SU-DHL-6 (cell line): ENCODE measurements at regions not wholly inside any gene's neighbourhood (a gene's known extent, or its start where the extent isn't known, plus 50 kb on each side); places are given as distances from the start of the nearest gene placed in this dataset.

ENCODE experiments used
- H2AFZ ChIP-seq: fragments of 200-600 bp; sonication (generic); 2 replicates; pipeline ENCODE4 v1.6.1; 2014; ENCODE audit warnings: low read depth, mild to moderate bottlenecking, moderate library complexity, mixed read lengths, antibody characterized with exemption, low read length; ENCODE audit not compliant: severe bottlenecking
- H3F3A ChIP-seq: fragments of 200-600 bp; shearing (Covaris generic); 2 replicates; pipeline ENCODE4 v1.6.0; 2016; ENCODE audit warnings: antibody characterized with exemption, mild to moderate bottlenecking; ENCODE audit not compliant: insufficient read depth
- H3K27ac ChIP-seq: fragments of 200-600 bp; sonication (generic); 2 replicates; pipeline ENCODE4 v1.5.1; 2016; ENCODE audit warnings: low read depth, mild to moderate bottlenecking, low read length, moderate library complexity, mixed read lengths
- H3K27me3 ChIP-seq: fragments of 200-600 bp; sonication (generic), shearing (Covaris generic); 2 replicates; pipeline ENCODE4 v1.6.0; 2014; ENCODE audit warnings: mild to moderate bottlenecking, low read length
- H3K36me3 ChIP-seq: fragments of 200-600 bp; sonication (generic); 2 replicates; pipeline ENCODE4 v1.6.1; 2014; ENCODE audit warnings: mild to moderate bottlenecking, low read length, mixed read lengths
- H3K4me2 ChIP-seq: fragments of 300-600, 200-600 bp; shearing (Covaris generic), sonication (generic); 2 replicates; pipeline ENCODE4 v1.6.0; 2014; ENCODE audit warnings: low read length, low read depth, mild to moderate bottlenecking; ENCODE audit not compliant: poor library complexity, severe bottlenecking
- H3K4me3 ChIP-seq: fragments of 200-600 bp; sonication (generic); 2 replicates; pipeline ENCODE4 v1.5.1; 2014; ENCODE audit warnings: antibody characterized with exemption, low read length, mild to moderate bottlenecking, mixed read lengths; ENCODE audit not compliant: insufficient read depth, poor library complexity, severe bottlenecking
- H3K79me2 ChIP-seq: fragments of 200-600 bp; sonication (generic); 2 replicates; pipeline ENCODE4 v1.6.1; 2014; ENCODE audit warnings: mild to moderate bottlenecking, low read length, moderate library complexity; ENCODE audit not compliant: insufficient read depth
- H3K9ac ChIP-seq: fragments of 200-600 bp; sonication (generic); 2 replicates; pipeline ENCODE4 v1.7.0; 2014; ENCODE audit warnings: mild to moderate bottlenecking, low read length
- H3K9me2 ChIP-seq: fragments of 200-600 bp; sonication (generic); replicated peaks from 2 replicates; pipeline ENCODE4 v1.6.1; 2014; ENCODE audit warnings: low read length; ENCODE audit not compliant: insufficient read depth
- H3K9me3 ChIP-seq: fragments of 200-600 bp; sonication (generic); 2 replicates; pipeline ENCODE4 v1.6.1; 2014; ENCODE audit warnings: low read length, mixed read lengths; ENCODE audit not compliant: insufficient read depth
- H4K20me1 ChIP-seq: fragments of 200-600 bp; sonication (generic); 2 replicates; pipeline ENCODE4 v1.6.1; 2014; ENCODE audit warnings: low read depth, mild to moderate bottlenecking, antibody characterized with exemption, low read length, moderate library complexity, mixed read lengths
- CTCF ChIP-seq: fragments of 200-600 bp; sonication (generic); IDR thresholded peaks from one replicate; pipeline ENCODE4 v1.5.1; 2017; ENCODE audit warnings: antibody characterized with exemption, mild to moderate bottlenecking, low read length, moderate library complexity; ENCODE audit not compliant: insufficient read depth, poor library complexity, severe bottlenecking
- EZH2phosphoT487 ChIP-seq: fragments of 200-600 bp; sonication (generic), shearing (Covaris generic); conservative IDR thresholded peaks from 2 replicates; pipeline ENCODE4 v1.6.1; 2018; ENCODE audit warnings: mild to moderate bottlenecking, antibody characterized with exemption, low read length, moderate library complexity, mixed read lengths

DNA sequence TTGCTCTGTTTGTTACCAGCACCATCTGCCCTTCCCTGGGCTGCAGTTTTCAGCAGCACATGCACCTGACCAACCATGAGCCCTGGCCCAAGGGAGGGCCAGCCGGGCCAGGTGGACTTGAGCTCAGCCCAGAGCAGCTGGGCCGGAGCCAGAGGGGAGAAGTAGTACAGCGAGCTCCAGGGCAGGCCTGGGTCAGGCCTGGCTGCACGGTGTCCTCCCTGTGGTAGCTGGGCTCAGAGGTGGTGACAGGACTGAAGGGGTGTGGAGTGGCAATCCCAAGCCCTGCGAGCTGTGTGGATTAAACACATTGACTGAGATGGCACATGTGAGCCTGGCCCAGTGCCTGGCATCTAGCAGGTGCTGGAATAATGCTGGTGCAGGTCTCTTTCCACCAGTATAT is 222.2 kb downstream of the GLI2 start:
- no peak overlapping the region for H3K4me2 ChIP-seq
- TF ChIP-seq CTCF (no peak), EZH2phosphoT487 (no peak)

DNA sequence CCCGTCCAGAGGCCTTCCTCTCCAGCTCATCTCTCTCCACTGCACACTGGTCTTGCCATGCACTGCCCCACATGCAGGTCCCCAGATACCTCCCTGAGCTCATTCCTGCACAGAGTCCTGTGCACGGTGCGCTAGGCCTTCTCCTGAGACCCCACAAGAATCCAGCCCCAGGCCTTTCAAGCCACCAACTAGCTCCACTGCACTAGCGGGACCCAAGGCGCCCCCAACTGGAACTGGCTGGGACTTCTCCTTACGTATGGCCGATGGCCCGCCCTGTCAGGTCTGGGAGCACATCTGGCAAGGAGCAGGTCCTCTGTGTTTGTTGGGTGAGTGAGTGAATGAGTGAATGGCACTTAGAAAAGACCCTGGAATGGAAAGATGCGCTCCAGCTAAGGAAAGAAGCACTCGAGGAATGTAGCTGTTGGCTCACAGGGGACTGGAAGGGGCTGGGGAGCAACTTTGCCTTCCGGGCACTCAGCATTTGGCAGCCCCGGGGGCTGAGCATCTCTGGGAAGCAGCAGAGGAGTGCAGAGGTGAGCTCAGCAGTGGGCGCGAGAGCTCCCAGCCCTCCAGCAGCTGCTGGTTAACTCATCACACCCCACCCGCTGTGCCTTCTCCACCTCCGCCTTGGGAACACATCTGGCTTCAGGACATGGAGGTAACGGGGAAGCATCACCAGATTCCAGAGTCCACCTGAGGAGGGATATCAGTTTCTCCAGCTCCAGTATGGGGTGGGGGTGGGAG is 223.1 kb downstream of the GLI2 start:
- peak; percentile 15 for TF ChIP-seq CTCF
- TF ChIP-seq EZH2phosphoT487 = no peak
- H3K79me2 ChIP-seq = no peaks in the 10 kb centered on the region

More for the DNA sequence above, 222.2 kb downstream of the GLI2 start:
- no peak overlapping the region for H3K9ac ChIP-seq
- H3K27me3 ChIP-seq = no peaks in the 10 kb centered on the region
- no peaks in the 10 kb centered on the region for H3K9me3 ChIP-seq
- H3F3A ChIP-seq = no peaks in the 10 kb centered on the region
- H3K4me3 ChIP-seq = no peak overlapping the region
- no peaks in the 10 kb centered on the region for H3K36me3 ChIP-seq
- no peaks in the 10 kb centered on the region for H3K9me2 ChIP-seq
- H3K79me2 ChIP-seq = no peaks in the 10 kb centered on the region
- no peaks in the 10 kb centered on the region for H4K20me1 ChIP-seq
- no peak overlapping the region for H2AFZ ChIP-seq
- no peak overlapping the region for H3K27ac ChIP-seq

GRCh38 chr2:120959426-120959825 is 223.8 kb downstream of the GLI2 start:
- no peaks in the 10 kb centered on the region for H3K9me3 ChIP-seq
- H3K4me3 ChIP-seq = no peak overlapping the region
- H2AFZ ChIP-seq = no peak overlapping the region
- H3K4me2 ChIP-seq = no peak overlapping the region
- no peaks in the 10 kb centered on the region for H3K27me3 ChIP-seq
- no peak overlapping the region for H3K27ac ChIP-seq
- H3F3A ChIP-seq = no peaks in the 10 kb centered on the region
- H3K79me2 ChIP-seq = no peaks in the 10 kb centered on the region
- H3K9me2 ChIP-seq = no peaks in the 10 kb centered on the region
- H3K9ac ChIP-seq = no peak overlapping the region
- TF ChIP-seq CTCF (no peak), EZH2phosphoT487 (no peak)
- H3K36me3 ChIP-seq = no peaks in the 10 kb centered on the region
- no peaks in the 10 kb centered on the region for H4K20me1 ChIP-seq

More for the DNA sequence above, 223.1 kb downstream of the GLI2 start:
- Histone ChIP-seq H4K20me1 (no peaks in the 10 kb centered on the region), H3K27me3 (no peaks in the 10 kb centered on the region), H3K9me2 (no peaks in the 10 kb centered on the region), H3F3A (no peaks in the 10 kb centered on the region), H2AFZ (no peak overlapping the region), H3K27ac (no peak overlapping the region), H3K4me3 (no peak overlapping the region), H3K4me2 (no peak overlapping the region), H3K36me3 (no peaks in the 10 kb centered on the region), H3K9me3 (no peaks in the 10 kb centered on the region), H3K9ac (no peak overlapping the region)
